GM18508 (cell line): ENCODE measurements at regions not wholly inside any gene's neighbourhood (a gene's known extent, or its start where the extent isn't known, plus 50 kb on each side); places are given as distances from the start of the nearest gene placed in this dataset.
"Not testable (repeated sequence)": the region's sequence is repeated elsewhere in the genome, so short reads cannot be mapped to it uniquely, and the experiment has no call there.

Experiments used
- ATAC-seq: cut with Tn5 transposase; IDR thresholded peaks from one replicate; pipeline ENCODE4 v1.9.1; 2021; ENCODE audit warnings: moderate number of reproducible peaks; ENCODE audit not compliant: insufficient read depth, unreplicated experiment

DNA sequence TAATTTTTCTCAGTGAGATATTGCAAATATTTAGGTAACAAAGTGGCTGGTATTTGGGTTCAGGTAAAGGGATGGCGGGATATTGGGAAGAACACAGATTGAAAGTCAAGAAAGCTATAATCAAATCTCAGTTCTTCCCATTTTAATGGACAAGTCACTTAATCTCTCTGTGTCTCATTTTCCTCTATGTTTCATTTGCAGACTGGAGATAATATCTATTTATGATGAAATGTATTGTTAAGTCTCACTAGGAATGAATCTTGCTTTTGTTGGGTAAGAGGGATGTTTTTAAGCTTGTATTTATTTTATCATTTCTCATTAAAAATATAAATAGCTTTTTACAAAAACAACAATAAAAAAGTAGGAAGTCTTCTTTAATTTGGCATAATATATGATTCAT lies 175.4 kb downstream of the ISL1 start:
- ATAC-seq = no peak

- no peak for ATAC-seq
Measured at GRCh38 chr5:51559339-51559738, 176.1 kb downstream of the ISL1 start.

GRCh38 chr5:51559921-51560658 lies 176.8 kb downstream of the ISL1 start:
- no peak for ATAC-seq

- ATAC-seq = no peak
Measured at GRCh38 chr5:51566953-51567352, 183.7 kb downstream of the ISL1 start.

DNA sequence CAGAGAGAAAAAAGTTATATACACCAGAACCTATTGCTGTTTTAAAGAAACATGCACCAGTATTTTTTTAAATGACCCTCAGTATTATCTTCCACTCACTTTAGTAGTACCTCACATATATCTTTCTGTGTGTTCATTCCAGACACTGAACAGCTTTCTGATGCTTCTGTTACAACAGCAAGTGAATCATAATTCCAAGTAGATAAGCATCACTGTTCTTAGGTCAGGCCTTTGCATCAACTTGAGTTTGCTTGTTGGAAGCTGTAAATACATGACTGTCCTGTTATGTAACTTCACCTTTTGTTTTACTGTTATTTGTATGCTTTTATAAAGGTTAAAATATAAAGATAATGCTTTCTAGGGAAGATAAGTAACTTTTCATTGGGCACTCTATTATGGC lies 184.4 kb downstream of the ISL1 start:
- ATAC-seq = no peak

GRCh38 chr5:51573835-51574234 lies 190.6 kb downstream of the ISL1 start:
- no peak for ATAC-seq

GRCh38 chr5:51582871-51583394 lies 199.7 kb downstream of the ISL1 start:
- no peak for ATAC-seq

- ATAC-seq = no peak
Measured at GRCh38 chr5:51598026-51598425, 214.8 kb downstream of the ISL1 start.

DNA sequence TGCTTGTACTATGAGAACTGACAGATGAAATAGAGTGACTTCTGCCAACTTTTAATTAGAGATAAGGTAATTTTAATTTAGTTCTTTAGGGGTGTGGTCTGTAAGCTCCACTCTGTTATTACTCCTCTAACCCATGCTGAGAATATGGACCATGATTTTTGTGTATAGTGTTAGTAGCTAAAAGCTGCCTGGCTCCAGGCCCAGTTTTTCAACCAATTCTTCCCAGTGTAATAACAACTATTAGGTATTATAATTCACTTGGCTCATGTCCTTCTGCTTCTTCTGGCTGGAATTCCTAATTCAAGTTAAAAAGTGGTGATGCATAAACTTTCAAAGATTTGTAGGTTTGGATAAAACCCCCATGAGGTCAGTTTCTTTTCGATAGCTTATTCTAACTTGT lies 216.3 kb downstream of the ISL1 start:
- no peak for ATAC-seq

GRCh38 chr5:51604324-51604723 lies 221.1 kb downstream of the ISL1 start:
- no peak for ATAC-seq

DNA sequence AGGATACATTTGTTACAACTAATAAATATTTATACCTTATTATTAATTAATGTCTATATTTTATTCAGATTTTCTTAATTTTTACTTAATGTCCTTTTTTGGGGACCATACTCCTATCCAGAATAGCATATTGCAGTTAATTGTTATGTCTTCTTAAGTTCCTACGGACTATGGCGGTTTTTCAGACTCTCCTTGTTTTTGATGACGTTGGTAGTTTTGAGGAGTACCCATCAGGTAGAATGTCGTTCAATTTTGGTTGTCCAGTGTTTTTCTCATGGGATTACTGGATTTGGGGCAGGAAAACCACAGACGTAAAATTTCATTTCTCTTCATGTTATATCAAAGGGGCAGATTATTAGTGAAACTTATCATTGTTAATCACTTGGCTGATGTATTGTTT lies 223.7 kb downstream of the ISL1 start:
- ATAC-seq = no peak

- no peak for ATAC-seq
Measured at GRCh38 chr5:51618234-51618633, 235.0 kb downstream of the ISL1 start.

DNA sequence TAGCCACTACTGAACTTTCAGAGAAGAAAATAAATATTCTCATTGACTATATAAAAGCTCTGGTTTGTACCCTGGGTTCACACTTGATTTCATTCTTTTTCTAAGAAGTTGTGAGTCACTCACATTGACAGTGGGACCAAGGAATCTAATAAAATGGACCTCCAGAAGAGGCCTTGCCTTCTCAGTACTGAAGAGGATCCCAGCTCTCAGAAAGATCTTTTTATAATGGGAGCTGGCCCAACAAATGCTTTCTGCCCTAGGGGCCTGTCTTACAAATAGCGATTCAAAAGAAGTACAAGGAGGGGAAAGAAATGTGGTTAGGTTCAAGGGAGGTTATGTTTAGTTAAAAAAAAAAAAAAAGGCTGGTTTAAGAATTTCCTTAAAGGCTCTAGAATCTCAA lies 237.9 kb downstream of the ISL1 start:
- ATAC-seq = no peak

DNA sequence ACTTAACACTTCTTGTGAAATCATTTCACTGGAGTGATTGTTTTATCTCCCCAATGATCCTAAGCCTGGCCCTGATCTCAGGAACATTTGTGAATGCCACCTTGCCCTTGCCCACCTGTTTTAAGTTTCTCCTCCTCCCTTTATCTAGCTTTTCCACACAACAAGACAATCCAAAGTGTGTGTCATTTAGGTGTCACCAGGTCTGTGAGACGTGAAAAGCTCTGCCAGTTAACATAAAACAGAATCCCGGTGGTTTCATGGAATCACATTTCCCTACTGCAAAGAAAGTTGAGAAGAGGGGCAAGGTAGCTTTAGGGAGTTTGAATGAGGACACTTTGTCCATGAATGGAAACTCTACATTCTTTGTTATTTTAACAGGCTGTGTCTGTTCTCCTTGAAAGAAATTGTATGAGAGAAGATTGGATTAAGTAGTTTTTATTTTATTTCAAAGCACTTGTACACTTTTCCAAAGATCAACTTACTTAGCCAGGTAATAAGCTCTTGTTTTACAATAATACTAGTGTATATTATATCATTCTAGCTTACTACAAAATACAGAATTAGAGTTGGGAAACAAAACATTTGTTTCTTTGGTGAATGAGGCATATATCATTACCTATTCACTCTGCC lies 239.0 kb downstream of the ISL1 start:
- no peak for ATAC-seq

GRCh38 chr5:51625224-51625968 lies 242.1 kb downstream of the ISL1 start:
- ATAC-seq = no peak

DNA sequence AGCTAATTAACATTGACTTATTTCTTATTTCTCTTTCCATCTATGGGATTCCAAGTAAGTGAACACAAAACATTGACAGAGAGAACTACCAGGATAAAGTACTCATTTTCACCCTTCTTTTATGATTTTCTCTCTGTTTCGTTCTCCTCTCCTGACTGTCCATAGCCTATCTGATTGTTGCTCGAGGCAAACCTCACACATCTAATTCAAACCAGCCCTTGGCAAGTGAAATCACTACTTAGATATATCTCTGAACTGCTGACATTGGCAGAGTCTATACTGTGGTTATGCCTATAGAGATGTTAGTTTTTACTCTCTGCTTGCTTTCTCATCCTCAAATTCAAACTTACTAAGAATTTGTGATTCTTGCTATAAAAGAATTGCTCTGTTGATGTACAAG lies 248.8 kb downstream of the ISL1 start:
- ATAC-seq = no peak

GRCh38 chr5:51632793-51633192 lies 249.5 kb downstream of the ISL1 start:
- ATAC-seq = no peak

DNA sequence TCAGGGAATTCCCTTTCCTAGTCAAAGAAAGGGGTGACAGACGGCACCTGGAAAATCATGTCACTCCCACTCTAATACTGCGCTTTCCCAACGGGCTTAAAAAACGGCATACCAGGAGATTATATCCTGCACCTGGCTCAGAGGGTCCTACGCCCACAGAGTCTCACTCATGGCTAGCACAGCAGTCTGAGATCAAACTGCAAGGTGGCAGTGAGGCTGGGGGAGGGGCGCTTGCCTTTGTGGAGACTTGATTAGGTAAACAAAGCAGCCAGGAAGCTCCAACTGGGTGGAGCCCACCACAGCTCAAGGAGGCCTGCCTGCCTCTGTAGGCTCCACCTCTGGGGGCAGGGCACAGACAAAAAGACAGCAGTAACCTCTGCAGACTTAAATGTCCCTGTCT lies 253.7 kb downstream of the ISL1 start:
- not testable (repeated sequence) for ATAC-seq

DNA sequence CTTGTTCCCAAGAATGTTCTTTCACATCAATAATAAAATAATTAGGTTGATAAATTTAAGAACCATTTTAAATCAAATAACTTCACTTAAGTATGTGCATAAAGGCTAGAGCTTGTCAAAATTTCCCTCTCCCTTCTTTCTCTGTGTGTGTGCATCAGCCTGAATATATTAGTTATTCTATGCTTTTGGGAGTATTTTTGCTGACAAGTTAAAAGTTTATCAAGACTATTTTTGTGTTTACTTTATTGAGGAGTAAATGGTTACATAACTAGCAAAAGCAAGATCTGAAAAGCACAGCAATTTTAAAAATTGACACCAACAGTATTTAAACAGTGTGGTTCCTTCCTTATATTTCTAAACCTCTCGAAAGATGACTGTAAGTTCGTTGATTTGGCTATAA lies 261.7 kb downstream of the ISL1 start:
- ATAC-seq = no peak

DNA sequence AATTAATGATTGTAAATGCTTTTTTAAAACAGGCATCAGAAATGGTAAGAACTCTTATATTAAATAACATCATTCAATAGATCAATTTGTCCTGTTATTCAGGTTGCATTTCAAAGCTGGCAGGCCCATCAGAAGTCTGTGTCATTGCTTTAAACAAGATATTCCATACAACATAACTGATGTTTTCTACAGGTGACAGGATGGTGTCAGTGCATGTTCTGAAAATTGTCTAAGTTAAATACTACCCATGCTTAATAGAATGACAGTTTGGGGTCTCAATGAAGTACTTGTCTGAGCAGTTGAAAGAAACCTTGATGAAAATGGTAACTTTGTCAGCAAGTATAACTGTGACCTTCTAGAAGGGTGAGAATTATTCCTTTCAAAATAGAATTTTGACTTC lies 263.2 kb downstream of the ISL1 start:
- no peak for ATAC-seq

DNA sequence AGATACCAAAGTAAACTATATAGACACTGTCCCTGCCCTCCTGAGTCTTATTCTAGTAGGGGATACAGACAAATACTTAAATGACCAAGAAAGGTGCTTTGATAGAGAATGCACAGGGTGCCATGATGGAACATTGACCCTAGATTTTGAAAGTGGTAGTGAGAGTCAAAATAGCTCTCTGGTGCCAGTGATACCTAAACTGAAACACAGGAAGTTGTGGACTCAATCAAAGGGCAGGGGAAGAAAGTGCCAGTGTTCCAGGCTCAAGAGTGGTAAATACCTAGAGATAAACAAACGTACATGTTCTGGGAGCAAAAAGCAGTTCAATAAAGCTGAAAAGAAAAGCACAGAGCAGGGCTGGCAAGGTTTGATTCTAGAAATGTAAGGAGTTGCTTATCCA lies 267.6 kb downstream of the ISL1 start:
- no peak for ATAC-seq
